CMK (cell line): ENCODE measurements at regions not wholly inside any gene's neighbourhood (a gene's known extent, or its start where the extent isn't known, plus 50 kb on each side); places are given as distances from the start of the nearest gene placed in this dataset.
"Not testable (repeated sequence)": the region's sequence is repeated elsewhere in the genome, so short reads cannot be mapped to it uniquely, and the experiment has no call there.

Experiments used
- DNase-seq: peaks from one replicate; pipeline ENCODE4 v3.0.0-alpha.2; 2010; ENCODE audit warnings: low read depth

DNA sequence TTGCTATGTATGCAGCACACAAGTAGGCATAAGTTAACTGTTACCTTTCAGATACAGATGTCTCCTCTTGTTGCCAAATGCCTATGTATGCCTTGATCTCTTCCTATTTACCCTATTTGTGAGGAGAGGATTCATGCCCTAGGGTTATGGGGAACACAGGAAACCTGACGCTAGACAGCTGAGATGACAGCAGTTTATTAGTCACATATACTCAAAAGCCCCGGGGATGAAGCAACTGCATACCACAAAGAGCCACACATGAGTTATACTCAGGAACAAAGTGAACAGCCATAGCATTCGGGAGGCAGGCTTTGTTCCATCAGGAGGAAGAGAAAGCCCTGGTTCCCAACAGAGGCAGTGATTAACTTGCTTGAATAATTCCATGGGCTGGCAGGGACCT is 1011.7 kb upstream of the PCDH7 start:
- no peak for DNase-seq

DNA sequence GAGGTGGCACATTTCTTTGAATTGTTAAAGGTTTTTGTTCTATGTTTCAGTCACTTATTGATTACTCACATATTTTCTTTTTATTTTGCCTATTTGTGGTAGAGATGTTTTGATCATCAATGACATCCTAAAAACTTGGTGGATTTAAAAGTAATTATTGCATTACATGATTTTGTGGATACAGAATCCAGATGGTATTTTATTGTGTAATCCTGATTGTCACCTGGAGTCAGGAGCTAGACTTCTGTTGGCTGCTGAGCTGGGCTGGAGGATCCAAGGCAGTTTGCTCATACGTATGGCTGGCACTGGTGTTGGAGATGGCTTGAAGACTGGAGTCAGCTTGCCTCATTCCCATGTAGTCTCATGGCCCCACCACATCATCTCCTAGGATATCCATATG is 1009.6 kb upstream of the PCDH7 start:
- DNase-seq = no peak

DNA sequence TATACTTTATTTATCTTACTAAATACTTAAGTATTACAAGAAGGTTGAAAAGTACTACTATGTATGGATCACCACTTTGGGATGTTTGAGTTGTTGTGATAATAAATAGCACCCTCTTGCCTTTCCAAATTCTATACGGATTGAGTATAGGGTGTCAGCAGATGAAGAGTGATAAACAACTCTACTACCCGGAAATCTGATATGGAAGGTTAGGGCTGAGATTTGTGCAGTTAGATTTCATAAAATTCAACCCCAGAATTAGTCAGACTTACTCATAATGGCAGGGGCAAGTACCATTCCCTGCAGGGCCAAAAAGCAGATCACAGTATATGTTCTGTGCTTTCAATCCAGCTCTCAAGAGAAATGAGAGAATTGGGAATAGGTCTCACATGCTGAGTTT is 1008.9 kb upstream of the PCDH7 start:
- no peak for DNase-seq

DNA sequence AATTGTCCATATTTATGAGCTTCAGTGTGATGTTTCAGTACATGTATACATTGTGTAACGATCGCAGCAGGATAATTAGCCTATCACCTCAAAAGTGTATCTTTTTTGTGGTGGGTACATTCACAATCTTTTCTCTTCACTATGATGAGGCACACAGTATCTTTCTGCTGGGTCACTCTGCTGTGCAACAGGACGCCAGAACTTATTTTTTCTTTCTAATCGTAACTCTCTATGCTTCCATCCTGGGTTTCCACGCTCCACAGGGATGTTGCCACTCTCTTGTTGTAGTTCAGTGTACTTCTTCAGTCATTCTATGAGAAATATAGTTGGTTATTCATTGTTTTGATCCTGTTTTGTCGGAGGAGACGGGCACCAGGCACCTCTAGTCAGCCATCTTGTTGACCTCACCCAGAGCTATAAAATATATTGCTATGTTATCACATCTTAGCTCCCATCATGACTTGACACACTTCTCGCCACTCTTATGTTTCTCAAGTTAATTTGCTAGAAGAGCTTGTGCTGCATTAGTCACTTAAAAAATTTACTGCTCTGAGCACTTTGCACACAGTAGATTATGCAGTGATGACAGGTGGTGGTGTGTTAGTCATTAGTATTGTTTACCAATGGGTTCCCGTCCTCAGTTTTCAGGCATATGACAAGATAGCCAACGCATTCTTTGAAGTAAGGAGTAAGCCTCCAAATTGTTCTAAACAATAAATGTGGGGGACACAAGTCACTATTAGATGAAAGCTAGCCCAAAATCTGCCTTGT is 1002.7 kb upstream of the PCDH7 start:
- no peak for DNase-seq

DNA sequence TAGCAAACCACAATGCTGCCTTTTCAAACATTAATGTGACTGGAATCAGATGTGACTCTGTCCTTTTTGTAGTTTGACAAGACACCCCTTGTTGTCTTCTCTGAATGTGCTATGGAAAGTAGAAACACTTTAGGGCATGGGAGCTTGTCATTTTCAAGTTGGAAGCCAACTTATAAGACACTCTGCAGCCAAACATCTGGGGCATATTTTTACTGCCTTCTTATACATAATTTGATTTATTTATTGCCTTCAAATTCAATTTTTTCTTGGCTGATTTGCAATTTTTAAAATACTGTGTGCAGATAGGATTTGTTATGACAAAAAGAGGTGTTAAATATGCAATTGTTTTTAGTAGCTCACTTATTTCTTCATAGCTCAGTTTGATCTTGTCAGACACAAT is 1002.0 kb upstream of the PCDH7 start:
- DNase-seq = no peak

DNA sequence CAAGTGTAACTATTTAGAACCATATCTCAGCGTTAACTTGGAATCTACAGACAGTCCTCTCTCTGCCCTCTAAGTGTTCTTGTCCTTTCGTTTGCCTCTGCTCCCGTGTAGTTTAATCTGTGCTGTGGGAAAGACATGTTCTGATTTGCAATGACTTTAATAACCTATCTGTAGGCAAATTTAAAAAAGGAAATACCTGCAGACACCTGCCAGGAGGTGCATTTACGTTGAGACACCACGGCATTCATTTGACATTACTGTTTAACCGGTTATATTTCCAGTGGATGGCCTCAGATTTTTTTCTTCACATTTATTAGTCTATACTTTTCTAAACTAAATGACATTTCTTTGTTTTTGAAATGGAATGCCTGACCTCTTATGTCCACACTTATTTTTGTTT is 997.9 kb upstream of the PCDH7 start:
- DNase-seq = no peak

DNA sequence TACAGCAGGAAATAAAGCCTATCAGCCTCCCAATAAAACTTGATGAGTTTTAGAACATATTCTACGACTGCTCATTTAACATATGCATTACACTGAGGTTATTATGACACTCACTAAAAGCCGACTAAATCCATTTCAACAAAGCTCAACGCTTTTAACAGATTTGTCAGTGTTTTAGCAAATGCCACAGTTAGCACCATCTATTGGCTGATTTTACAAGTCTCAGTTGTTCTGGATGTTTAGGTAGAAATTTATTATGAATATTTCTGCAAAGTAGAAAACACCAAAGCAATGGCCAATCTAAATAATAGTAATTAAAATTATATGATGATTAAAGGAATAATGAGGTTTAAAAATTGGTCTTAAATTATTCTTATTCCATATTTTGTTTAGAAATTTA is 993.2 kb upstream of the PCDH7 start:
- no peak for DNase-seq

DNA sequence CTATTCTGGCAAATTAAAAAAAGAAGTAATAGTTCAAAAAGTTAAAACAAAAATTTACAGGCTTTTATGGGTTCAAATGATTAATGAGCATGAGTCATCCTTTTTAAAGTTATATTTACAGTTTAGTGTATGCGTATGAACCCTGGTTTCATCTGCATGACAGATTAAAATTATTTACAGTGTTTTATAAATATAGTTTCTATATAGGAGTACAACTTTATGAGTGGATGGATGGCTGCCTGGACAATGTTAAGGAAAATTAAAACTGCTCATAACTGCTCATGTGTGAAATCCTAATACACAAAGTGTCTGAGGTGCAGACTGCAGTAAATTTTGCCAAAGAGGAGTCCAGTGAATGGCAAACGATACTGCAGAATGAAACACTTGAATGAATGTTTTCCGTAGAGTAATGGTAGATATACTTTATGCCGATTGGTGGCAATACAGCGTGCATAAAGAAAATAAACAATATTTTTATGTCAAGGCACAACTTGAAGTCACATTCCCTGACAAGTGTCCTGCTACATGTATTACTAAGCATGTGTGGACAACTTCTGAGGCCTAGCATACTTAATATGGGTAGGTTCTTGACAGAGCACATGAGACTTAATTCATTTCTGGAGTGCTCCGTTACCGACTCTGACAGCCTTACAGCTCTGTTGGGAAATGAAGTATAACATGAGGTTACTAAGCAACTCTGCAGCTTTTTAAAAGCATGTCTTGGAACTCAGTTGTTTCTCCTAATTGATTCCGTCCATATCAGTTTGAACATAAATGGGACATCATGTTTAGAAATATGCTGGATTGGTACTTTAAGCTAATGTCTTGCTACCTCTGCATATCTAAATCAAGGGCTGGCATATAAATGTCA is 985.6 kb upstream of the PCDH7 start:
- no peak for DNase-seq

DNA sequence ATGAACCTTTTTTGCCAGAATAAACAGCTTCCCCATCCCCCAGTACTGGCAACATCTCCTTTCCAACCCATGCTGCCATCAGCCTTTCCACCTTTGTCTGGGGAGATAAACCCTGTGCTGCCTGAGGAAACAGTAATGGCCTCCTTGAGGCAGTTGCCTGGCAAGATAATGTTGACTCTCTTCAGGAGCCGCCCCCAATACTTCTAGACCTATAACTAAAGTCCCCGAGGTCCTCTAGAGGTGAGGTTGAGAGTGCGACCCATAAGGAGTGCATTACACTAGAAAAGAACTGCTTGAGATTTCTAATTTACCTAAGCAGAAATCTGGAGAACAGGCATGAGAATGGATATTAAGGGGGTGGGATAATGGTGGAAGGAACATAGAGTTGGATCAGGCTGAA is 963.2 kb upstream of the PCDH7 start:
- no peak for DNase-seq

DNA sequence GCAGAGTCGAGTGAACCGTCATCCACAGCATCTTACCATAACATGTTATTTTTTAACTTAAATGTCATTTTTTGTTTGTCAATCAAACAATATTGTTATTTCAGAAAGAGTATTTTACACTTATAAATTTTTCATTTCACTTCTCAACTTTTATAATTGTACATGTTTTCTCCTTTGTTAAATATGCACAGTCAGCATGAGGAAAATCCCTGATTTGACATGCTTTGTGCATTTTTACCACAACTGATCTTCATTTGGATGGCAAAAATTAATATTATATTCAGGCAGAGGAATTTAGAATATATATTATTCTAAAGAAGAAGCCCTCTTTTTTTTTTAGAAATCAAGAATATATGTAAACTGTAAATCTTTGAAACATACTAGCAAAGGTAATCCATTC is 958.0 kb upstream of the PCDH7 start:
- no peak for DNase-seq

DNA sequence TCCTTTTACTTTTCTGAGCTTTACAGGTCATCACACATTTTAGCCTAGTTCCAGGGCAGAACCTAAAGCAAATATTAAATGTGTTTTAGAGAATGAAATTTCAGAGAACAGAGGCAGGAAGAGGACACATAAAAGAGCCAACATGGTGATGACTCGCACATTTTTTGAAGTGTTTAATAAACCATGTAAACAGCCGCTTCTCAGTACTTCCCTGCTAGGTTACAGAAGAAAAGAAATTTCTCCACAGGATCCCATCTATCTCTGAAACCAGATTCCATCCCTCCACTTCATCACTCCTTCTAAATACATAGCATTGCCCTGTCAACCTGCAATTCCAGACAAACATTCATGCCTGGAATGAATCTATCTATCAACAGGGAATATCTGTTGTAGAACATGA is 949.5 kb upstream of the PCDH7 start:
- DNase-seq = no peak

DNA sequence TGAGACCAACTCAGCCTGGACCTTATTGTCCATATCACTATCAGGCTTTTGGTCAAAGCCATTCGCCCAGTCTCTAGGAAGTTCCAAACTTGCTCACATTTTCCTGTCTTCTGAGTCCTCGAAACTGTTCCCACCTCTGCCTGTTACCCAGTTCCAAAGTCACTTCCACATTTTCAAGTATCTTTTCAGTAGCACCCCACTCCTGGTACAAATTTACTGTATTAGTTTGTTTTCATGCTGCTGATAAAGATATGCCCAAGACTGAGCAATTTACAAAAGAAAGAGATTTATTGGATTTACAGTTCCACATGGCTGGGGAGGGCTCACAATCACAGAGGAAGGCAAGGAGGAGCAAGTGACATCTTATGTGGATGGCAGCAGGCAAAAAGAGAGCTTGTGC is 932.0 kb upstream of the PCDH7 start:
- not testable (repeated sequence) for DNase-seq

DNA sequence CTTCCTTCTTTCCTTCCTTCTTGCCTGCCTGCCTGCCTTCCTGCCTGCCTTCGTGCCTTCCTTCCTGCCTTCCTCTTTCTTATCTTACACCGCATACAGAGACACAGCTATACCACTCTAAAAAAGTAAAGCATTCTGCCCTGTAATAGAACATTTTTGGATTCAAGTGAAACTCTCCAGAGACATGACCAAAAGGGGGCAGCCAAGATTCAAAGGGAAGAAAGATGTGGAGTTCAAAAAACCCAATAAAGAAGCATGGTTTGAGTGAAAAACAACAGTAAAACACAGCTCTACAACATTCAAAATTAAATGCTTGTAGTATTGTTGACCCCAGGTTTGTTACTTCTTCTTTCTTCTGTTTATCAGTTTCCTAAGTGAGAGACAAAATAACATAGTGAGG is 914.9 kb upstream of the PCDH7 start:
- no peak for DNase-seq

DNA sequence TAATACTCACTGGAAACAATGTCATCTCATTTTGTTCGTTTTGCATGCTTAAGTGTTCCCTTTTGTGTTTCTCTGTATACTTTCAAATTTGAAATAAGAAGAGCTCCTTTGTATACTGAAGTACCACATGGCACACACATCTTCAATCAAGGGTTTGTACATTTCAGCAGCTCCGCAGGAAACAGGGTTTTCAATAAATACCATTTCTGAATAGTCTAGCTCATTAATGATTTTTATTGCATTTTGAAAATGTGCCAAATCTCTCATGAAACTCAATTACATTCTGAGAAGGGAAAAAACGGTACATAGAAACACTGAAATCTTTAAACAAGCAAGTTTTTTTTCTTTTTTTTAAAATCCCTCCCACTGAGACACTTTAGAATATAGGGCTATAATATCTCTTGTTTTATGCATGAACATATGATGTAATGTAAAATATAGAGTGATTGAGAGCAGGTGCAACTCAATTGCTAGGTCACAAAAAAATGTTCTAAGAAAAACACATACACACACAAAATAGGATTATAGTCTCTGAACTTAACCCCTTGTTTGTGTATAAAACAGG is 914.2 kb upstream of the PCDH7 start:
- DNase-seq = no peak

DNA sequence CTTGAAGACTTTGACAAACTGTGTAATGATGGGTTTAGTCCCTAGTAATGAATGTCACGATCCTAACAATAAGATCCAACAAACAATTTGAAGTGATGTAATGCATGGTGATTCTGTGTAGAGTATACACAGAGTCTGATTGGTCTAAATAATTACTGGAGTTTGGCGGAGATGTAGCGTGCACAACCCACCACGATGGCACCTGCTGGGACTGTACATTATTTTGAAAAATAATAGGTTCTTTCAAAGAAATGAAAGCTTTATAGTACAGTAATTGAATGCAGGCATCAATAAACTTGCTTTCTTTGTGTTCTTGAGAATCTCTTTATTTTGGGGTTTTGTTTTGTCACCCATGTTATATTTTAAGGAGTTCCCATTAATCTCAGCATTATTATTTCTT is 902.2 kb upstream of the PCDH7 start:
- no peak for DNase-seq

DNA sequence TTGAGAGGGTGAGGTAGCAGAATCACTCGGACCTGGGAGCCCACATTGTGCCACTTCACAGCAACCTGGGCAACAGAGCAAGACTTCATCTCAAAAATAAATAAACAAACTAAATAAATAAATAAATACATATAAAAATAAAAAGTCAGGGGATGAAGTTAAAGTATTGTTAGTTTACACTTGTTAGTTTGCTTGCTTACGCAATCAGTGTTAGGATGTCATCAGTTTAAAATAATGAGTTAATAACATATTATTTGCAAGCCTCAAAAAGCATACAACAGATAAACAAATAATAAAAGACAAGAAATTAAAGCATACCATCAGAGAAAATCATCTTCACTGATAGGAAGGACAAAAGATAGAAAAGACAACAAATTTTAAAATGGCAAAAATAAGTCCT is 891.1 kb upstream of the PCDH7 start:
- DNase-seq = no peak

DNA sequence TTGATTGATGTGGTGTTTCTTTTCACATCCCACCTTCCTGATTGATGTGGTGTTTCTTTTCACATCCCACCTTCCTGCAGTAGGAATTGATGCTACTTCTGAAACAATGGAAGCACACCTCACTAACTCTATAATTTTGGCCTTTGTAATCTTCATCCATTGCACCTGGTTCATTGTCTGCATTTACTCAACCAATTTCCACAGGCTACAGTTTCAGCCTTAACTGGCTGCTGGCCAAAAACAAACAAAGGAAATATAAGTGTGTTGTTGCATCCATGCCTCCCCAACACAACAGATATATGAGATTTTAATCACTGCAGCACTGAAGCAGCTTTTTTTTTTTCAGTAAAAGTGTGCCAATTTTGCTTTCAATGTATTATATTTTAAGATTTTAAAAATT is 867.6 kb upstream of the PCDH7 start:
- no peak for DNase-seq

DNA sequence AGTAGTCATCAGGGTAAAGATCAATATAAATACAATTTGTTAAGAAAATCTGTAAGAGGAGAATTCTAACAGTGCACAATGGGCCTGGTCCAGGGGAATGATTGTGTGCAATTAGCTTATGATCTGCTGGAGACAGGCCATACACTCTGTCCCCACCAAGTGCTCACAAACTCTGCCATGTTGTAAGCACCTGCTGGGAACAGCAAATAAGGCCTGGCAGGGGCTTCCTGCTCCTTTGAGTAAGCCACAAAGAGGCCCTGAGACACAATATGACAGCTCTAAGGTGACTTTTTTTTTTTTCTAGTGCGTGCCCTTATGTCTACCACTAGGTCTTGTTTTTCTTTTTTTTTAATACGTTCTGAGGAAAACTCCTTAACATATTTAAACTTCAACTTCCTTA is 866.3 kb upstream of the PCDH7 start:
- no peak for DNase-seq

DNA sequence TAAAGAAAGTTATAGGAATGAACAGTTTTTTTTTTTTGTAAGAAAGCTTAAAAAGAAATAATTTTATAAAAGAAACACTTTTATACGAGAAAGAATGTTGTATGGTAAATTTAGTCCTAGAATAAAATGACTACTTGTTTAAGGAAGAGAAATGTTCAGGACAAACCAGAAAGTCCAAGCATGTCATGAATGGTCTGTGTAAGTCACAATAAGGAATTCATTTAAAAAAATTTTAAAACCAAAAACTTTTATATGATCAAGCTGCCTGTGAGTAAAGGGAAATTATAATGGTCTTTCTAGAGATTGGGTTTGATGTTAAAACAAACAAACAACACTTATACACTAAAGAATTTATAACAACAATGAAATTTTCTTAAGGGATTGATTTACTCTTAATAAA is 858.9 kb upstream of the PCDH7 start:
- no peak for DNase-seq

DNA sequence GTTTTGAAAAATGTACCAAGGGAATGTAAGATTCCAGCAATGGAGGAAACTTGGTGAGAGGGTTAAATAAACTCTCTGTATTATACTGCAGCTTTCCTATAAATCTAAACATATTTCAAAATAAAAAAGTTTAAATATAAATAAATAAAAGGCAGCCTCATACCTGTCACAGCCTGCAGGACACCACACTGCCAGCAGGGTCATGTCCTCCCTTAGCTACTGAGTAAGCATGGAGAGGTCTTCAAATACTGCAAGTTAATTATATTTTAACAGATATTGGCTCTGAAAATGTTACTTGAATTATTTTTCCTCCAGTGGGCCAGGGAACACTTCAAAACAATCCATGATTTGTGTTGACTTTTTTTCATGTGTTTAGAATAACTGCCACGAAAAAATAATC is 852.8 kb upstream of the PCDH7 start:
- DNase-seq = no peak

DNA sequence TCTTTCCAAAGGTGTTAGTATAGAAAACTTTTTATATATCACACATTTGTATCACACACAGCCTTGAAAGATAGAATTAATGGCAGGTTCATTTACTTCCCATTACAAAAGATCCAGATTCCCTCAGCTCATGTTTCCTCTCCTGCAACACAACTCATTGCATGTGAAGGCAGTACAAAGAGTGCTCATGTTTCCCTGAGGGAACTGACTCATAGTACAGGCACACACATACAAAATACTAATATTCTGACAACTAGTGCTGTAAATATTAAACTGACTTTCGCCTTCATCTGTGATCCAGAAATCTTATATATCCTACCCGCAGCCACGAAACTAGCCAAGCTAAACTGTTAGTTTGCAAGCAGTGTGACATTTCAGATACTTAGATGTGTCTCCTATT is 819.8 kb upstream of the PCDH7 start:
- DNase-seq = no peak

DNA sequence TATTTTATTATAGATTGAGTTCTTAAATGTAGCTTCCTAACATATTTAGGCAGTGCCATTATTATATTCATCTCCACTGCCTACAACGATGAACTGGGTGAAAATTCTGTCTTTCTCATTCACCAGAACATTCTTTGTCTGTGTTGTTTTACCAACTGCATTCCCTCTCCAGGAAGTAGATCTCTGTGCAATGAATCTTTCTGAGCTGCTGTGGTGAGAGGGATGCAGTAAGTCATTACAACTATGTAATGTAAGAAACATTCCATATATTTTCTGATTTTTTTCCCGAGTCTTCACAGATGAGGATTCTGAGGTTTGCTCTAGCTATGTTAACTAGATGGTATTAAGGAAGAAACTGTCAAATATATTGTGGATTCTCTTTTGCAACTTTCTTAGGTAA is 811.9 kb upstream of the PCDH7 start:
- DNase-seq = no peak

DNA sequence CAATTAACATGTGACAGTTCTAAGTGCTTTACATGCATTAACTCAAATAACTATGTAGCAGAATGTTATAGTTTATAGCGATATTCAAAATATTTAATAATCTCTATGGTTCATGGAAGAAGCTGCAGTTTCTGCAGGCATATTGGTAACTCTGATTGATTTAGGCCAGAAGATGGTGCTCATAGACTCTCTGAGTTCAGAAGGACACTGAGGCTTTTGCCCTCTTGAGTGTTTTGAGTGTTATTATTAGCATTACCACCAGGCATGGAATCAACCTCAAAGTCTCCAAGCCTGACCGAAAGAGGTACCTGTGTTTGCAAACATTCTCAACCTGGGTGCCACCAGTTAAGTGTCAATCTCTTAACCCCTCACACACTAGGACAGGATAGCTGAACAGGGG is 792.3 kb upstream of the PCDH7 start:
- DNase-seq = no peak
